H1 (cell line): ENCODE measurements at regions not wholly inside any gene's neighbourhood (a gene's known extent, or its start where the extent isn't known, plus 50 kb on each side); places are given as distances from the start of the nearest gene placed in this dataset.
A peak's percentile ranks its signal among the peaks of the same experiment; 100 is the strongest.

Source experiments
- CTCF ChIA-PET: fragments of 300-600 bp; sonication (Branson Sonifier 250); formaldehyde crosslinking; loops from one replicate; lab custom pipeline; 2021; ENCODE audit not compliant: partially characterized antibody; lab: Charles Lee
- POLR2A ChIA-PET: fragments of 300-600 bp; sonication (Branson Sonifier 250); formaldehyde crosslinking; loops from one replicate; lab custom pipeline; 2021; ENCODE audit warnings: inconsistent platforms; ENCODE audit not compliant: partially characterized antibody; lab: Charles Lee
- DNase-seq, 2 experiments: peaks; one replicate each; pipeline versions ENCODE4 v3.0.0 to v3.0.0-alpha.2; 2010 to 2022; ENCODE audit warnings: low spot score in 2 of 2, low read depth in 1 of 2, mixed read lengths in 1 of 2
- FAIRE-seq: peaks from 2 replicates; lab custom pipeline; 2011; peaks lifted over from hg19 to GRCh38; lab: Jason Lieb, UNC
- H2AFZ ChIP-seq: 2 replicates; pipeline ENCODE4 v1.8.1; 2012; ENCODE audit warnings: low read length, inconsistent platforms
- H2AK5ac ChIP-seq: 2 replicates; pipeline ENCODE4 v1.6.1; 2013; ENCODE audit warnings: low read depth, low read length
- H2BK120ac ChIP-seq: replicated peaks from 2 replicates; pipeline ENCODE3; 2013; ENCODE audit warnings: low read depth, low read length, inconsistent platforms
- H2BK12ac ChIP-seq: 2 replicates; pipeline ENCODE4 v1.6.1; 2013; ENCODE audit warnings: low read depth, low read length
- H2BK15ac ChIP-seq: 2 replicates; pipeline ENCODE4 v1.6.1; 2013; ENCODE audit warnings: low read length
- H2BK20ac ChIP-seq: 2 replicates; pipeline ENCODE4 v1.6.1; 2013; ENCODE audit warnings: low read length
- H2BK5ac ChIP-seq: 2 replicates; pipeline ENCODE4 v1.6.1; 2013; ENCODE audit warnings: low read depth, low read length
- H3K14ac ChIP-seq: 2 replicates; pipeline ENCODE4 v1.6.1; 2013; ENCODE audit warnings: inconsistent platforms; ENCODE audit not compliant: insufficient read length
- H3K18ac ChIP-seq: 2 replicates; pipeline ENCODE4 v1.6.1; 2013; ENCODE audit warnings: low read length; ENCODE audit errors: extremely low read depth
- H3K23ac ChIP-seq: 2 replicates; pipeline ENCODE4 v1.6.1; 2013; ENCODE audit warnings: inconsistent platforms; ENCODE audit not compliant: insufficient read length
- H3K23me2 ChIP-seq: 2 replicates; pipeline ENCODE4 v1.6.1; 2013; ENCODE audit warnings: low read depth, low read length
- H3K27ac ChIP-seq: 2 replicates; pipeline ENCODE4 v1.6.1; 2011; ENCODE audit warnings: low read depth, low read length, inconsistent platforms
- H3K27me3 ChIP-seq, 4 experiments: replicated peaks in 1 of 4; 1 replicate in 1 of 4; 2 replicates in 3 of 4; pipeline versions ENCODE4 v1.6.1 to v1.8.1; 2011 to 2013; ENCODE audit warnings: low read length in 3 of 4, mild to moderate bottlenecking in 3 of 4, inconsistent platforms in 2 of 4, mixed read lengths in 2 of 4, moderate library complexity in 1 of 4; ENCODE audit not compliant: control insufficient read depth in 3 of 4, insufficient read depth in 3 of 4; ENCODE audit errors: extremely low read depth in 1 of 4
- H3K36me3 ChIP-seq, 4 experiments: 2 replicates each; pipeline versions ENCODE4 v1.6.1 to v1.8.1; 2011 to 2013; ENCODE audit warnings: mild to moderate bottlenecking in 4 of 4, low read length in 3 of 4, moderate library complexity in 2 of 4, control low read depth in 1 of 4, inconsistent platforms in 1 of 4; ENCODE audit not compliant: insufficient read depth in 4 of 4, control insufficient read depth in 2 of 4
- H3K4ac ChIP-seq: replicated peaks from 2 replicates; pipeline ENCODE3; 2013; ENCODE audit warnings: low read length, low read depth, mixed read lengths, inconsistent platforms; ENCODE audit not compliant: insufficient read length
- H3K4me1 ChIP-seq, 4 experiments: replicated peaks in 1 of 4; 1 replicate in 1 of 4; 2 replicates in 3 of 4; pipeline versions ENCODE4 v1.6.1 to v1.8.1; 2011 to 2013; ENCODE audit warnings: low read length in 3 of 4, inconsistent platforms in 2 of 4, mixed read lengths in 1 of 4; ENCODE audit not compliant: insufficient read depth in 4 of 4, control insufficient read depth in 3 of 4
- H3K4me2 ChIP-seq, 2 experiments: 2 replicates each; pipeline versions ENCODE4 v1.6.1 to v1.8.1; 2011 to 2013; ENCODE audit warnings: low read depth in 2 of 2, low read length in 2 of 2, control low read depth in 1 of 2, inconsistent platforms in 1 of 2, mild to moderate bottlenecking in 1 of 2; ENCODE audit not compliant: insufficient read depth in 1 of 2
- H3K4me3 ChIP-seq, 4 experiments: fragments of 200-600, 300-600 bp in 1 of 4; sonication (generic), shearing (Covaris generic), sonication (Bioruptor Twin) in 1 of 4; 2 replicates each; pipeline versions ENCODE4 v1.5.1 to v1.8.1; 2011 to 2016; ENCODE audit warnings: low read length in 4 of 4, low read depth in 3 of 4, control low read depth in 2 of 4, inconsistent platforms in 2 of 4, mild to moderate bottlenecking in 2 of 4, mixed read lengths in 1 of 4, moderate library complexity in 1 of 4; ENCODE audit not compliant: insufficient read depth in 2 of 4; ENCODE audit errors: extremely low read depth in 1 of 4
- H3K56ac ChIP-seq: replicated peaks from 2 replicates; pipeline ENCODE3; 2013; ENCODE audit warnings: low read depth, mild to moderate bottlenecking, mixed read lengths, low read length, inconsistent platforms; ENCODE audit not compliant: insufficient read length
- H3K79me1 ChIP-seq: 2 replicates; pipeline ENCODE4 v1.6.1; 2013; ENCODE audit warnings: low read depth, low read length, control low read depth
- H3K79me2 ChIP-seq, 2 experiments: 2 replicates each; pipeline versions ENCODE4 v1.6.1 to v1.8.1; 2012 to 2013; ENCODE audit warnings: low read length in 2 of 2, mild to moderate bottlenecking in 2 of 2, inconsistent platforms in 1 of 2; ENCODE audit not compliant: insufficient read depth in 2 of 2, control insufficient read depth in 1 of 2
- H3K9ac ChIP-seq, 4 experiments: replicated peaks in 1 of 4; 1 replicate in 1 of 4; 2 replicates in 3 of 4; pipeline versions ENCODE4 v1.6.1 to v1.8.1; 2011 to 2013; ENCODE audit warnings: low read depth in 3 of 4, low read length in 3 of 4, control low read depth in 2 of 4, mild to moderate bottlenecking in 2 of 4, moderate library complexity in 2 of 4, inconsistent platforms in 1 of 4; ENCODE audit errors: extremely low read depth in 1 of 4
- H3K9me3 ChIP-seq, 2 experiments: 2 replicates each; pipeline versions ENCODE4 v1.6.1 to v1.8.1; 2012 to 2013; ENCODE audit warnings: mild to moderate bottlenecking in 2 of 2, moderate library complexity in 2 of 2, control low read depth in 1 of 2, inconsistent platforms in 1 of 2, low read depth in 1 of 2, low read length in 1 of 2, mixed read lengths in 1 of 2; ENCODE audit not compliant: insufficient read depth in 2 of 2
- H4K20me1 ChIP-seq, 2 experiments: replicated peaks in 1 of 2; 2 replicates each; pipeline versions ENCODE3 to v1.8.1; 2011 to 2013; ENCODE audit warnings: inconsistent platforms in 2 of 2, low read length in 2 of 2, mild to moderate bottlenecking in 1 of 2; ENCODE audit not compliant: insufficient read depth in 2 of 2, control insufficient read depth in 1 of 2
- H4K5ac ChIP-seq: 2 replicates; pipeline ENCODE4 v1.6.1; 2013; ENCODE audit warnings: low read length, low read depth, mixed read lengths, inconsistent platforms; ENCODE audit not compliant: insufficient read length
- H4K8ac ChIP-seq: 2 replicates; pipeline ENCODE4 v1.8.0; 2013; ENCODE audit warnings: mild to moderate bottlenecking, moderate library complexity, low read length, inconsistent platforms; ENCODE audit not compliant: insufficient read depth; ENCODE audit errors: extremely low read depth
- H4K91ac ChIP-seq: replicated peaks from 2 replicates; pipeline ENCODE3; 2013; ENCODE audit warnings: low read length, mixed read lengths, inconsistent platforms; ENCODE audit not compliant: insufficient read length
- CHD2 ChIP-seq: IDR thresholded peaks from 2 replicates; pipeline ENCODE4 v1.6.1; 2012; ENCODE audit warnings: low read length, improper control_type of control experiment
- FOSL1 ChIP-seq: IDR thresholded peaks from 2 replicates; pipeline ENCODE4 v1.6.1; 2011; ENCODE audit warnings: mild to moderate bottlenecking, low read depth, low read length, moderate library complexity; ENCODE audit not compliant: insufficient read depth
- HDAC2 ChIP-seq, 2 experiments: fragments of 300-600 bp in 1 of 2; sonication (generic) in 1 of 2; IDR thresholded peaks; 2 replicates each; pipeline ENCODE4 v1.6.1; 2011 to 2012; ENCODE audit warnings: low read depth in 2 of 2, low read length in 2 of 2, mild to moderate bottlenecking in 2 of 2, moderate library complexity in 2 of 2, borderline replicate concordance in 1 of 2, inconsistent platforms in 1 of 2
- JUND ChIP-seq: IDR thresholded peaks from 2 replicates; pipeline ENCODE4 v1.6.1; 2011; ENCODE audit warnings: mild to moderate bottlenecking, improper control_type of control experiment, low read length
- KDM1A ChIP-seq: fragments of 200-600, 300-600 bp; sonication (generic); IDR thresholded peaks from 2 replicates; pipeline ENCODE4 v1.7.1; 2016; ENCODE audit warnings: mild to moderate bottlenecking, low read length, borderline replicate concordance
- PHF8 ChIP-seq: fragments of 200-600 bp; sonication (generic); conservative IDR thresholded peaks from 2 replicates; pipeline ENCODE4 v1.7.1; 2012; ENCODE audit warnings: low read depth, mild to moderate bottlenecking, inconsistent platforms, low read length, moderate library complexity
- RAD21 ChIP-seq, 2 experiments: IDR thresholded peaks in 1 of 2; conservative IDR thresholded peaks in 1 of 2; 2 replicates each; pipeline ENCODE4 v1.6.1; 2011; ENCODE audit warnings: low read depth in 2 of 2, low read length in 2 of 2, improper control_type of control experiment in 1 of 2, inconsistent platforms in 1 of 2, mild to moderate bottlenecking in 1 of 2, moderate library complexity in 1 of 2
- RBBP5 ChIP-seq: IDR thresholded peaks from 2 replicates; pipeline ENCODE4 v1.7.1; 2012; ENCODE audit warnings: low read depth, mild to moderate bottlenecking, inconsistent platforms, low read length, moderate library complexity, borderline replicate concordance
- SP2 ChIP-seq: IDR thresholded peaks from 2 replicates; pipeline ENCODE4 v1.6.1; 2012; ENCODE audit warnings: mild to moderate bottlenecking, low read length, inconsistent platforms
- TBP ChIP-seq: IDR thresholded peaks from 2 replicates; pipeline ENCODE4 v1.6.1; 2011; ENCODE audit warnings: low read depth, low read length, improper control_type of control experiment
- WGBS, 2 experiments: shearing (Covaris generic) in 1 of 2; methylation state at CpG; one replicate each; pipeline versions ENCODE4 v1.1.6 to v1.1.7; 2013 to 2015; ENCODE audit warnings: low lambda C conversion rate in 2 of 2, mixed read lengths in 2 of 2, inconsistent platforms in 1 of 2, low coverage in 1 of 2, missing lambda C conversion rate in 1 of 2; ENCODE audit not compliant: insufficient replicate concordance in 2 of 2, insufficient coverage in 1 of 2, insufficient read length in 1 of 2; ENCODE audit errors: extremely low coverage in 1 of 2, missing lambda C conversion rate in 1 of 2; 5-methylcytosine and 5-hydroxymethylcytosine counted together
- TF ChIP-seq, protein P1 (sequence below), 3 experiments: IDR thresholded peaks; 1 replicate in 2 of 3; 2 replicates in 1 of 3; pipeline versions ENCODE4 v1.5.1 to v1.6.1; 2011; ENCODE audit warnings: low read length in 3 of 3, mild to moderate bottlenecking in 3 of 3, inconsistent platforms in 2 of 3, low read depth in 1 of 3, moderate library complexity in 1 of 3; ENCODE audit not compliant: insufficient read depth in 1 of 3; ENCODE audit errors: control extremely low read depth in 1 of 3

DNA sequence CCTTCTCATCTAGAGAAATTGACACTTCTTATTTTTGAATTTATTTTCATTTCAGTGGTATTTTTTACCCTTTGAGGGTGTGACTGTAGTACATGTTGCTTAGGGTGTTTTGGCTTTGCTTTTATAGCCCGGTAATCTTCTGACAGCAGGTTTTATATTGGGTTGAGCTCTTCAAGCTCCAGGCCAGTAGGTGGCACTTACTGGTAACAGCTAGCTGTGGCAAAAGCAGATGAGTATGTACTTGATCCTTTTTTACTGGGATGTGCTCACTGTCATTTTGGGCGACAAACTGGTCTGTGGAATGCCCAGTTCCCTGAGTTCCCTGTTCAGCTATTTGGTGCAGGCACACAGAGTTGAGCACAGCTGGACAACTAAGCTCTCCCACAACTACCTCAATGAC is 916.2 kb upstream of the B3GALT2 start:
- Histone ChIP-seq H2BK120ac (no peak overlapping the region), H2AFZ (no peak overlapping the region), H3K4me1 (no peaks in the 10 kb centered on the region), H2BK12ac (no peak overlapping the region), H3K4me3 (no peak overlapping the region), H3K23me2 (no peaks in the 10 kb centered on the region), H2AK5ac (no peak overlapping the region), H2BK5ac (no peak overlapping the region), H3K79me1 (no peaks in the 10 kb centered on the region), H3K27ac (no peak overlapping the region), H4K5ac (no peak overlapping the region), H3K36me3 (no peaks in the 10 kb centered on the region), H3K14ac (no peak overlapping the region), H3K27me3 (no peaks in the 10 kb centered on the region), H3K18ac (no peak overlapping the region), H3K9ac (no peak overlapping the region), H3K56ac (no peak overlapping the region), H4K8ac (no peak overlapping the region), H2BK15ac (no peak overlapping the region), H4K20me1 (no peaks in the 10 kb centered on the region), H3K4me2 (no peak overlapping the region), H3K4ac (no peak overlapping the region), H3K9me3 (no peaks in the 10 kb centered on the region), H4K91ac (no peak overlapping the region), H2BK20ac (no peak overlapping the region), H3K23ac (no peak overlapping the region), H3K79me2 (no peaks in the 10 kb centered on the region)
- no peak for TF ChIP-seq PHF8
- no peak for TF ChIP-seq TBP
- TF ChIP-seq, protein P1, sequence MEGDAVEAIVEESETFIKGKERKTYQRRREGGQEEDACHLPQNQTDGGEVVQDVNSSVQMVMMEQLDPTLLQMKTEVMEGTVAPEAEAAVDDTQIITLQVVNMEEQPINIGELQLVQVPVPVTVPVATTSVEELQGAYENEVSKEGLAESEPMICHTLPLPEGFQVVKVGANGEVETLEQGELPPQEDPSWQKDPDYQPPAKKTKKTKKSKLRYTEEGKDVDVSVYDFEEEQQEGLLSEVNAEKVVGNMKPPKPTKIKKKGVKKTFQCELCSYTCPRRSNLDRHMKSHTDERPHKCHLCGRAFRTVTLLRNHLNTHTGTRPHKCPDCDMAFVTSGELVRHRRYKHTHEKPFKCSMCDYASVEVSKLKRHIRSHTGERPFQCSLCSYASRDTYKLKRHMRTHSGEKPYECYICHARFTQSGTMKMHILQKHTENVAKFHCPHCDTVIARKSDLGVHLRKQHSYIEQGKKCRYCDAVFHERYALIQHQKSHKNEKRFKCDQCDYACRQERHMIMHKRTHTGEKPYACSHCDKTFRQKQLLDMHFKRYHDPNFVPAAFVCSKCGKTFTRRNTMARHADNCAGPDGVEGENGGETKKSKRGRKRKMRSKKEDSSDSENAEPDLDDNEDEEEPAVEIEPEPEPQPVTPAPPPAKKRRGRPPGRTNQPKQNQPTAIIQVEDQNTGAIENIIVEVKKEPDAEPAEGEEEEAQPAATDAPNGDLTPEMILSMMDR (IDR thresholded peaks at IDR 0.05; ENCODE audit: control extremely low read depth in 1 of 3, insufficient read depth in 1 of 3, low read depth in 1 of 3, low read length in 3 of 3), result peak in 2 of 3 experiments; percentile 38 to 52; a peak in 3 of 4 replicates
- no peak for TF ChIP-seq HDAC2 (IDR thresholded peaks at IDR 0.05; ENCODE audit: borderline replicate concordance in 1 of 2, low read depth in 2 of 2, low read length in 2 of 2)
- TF ChIP-seq SP2, result no peak
- no peak for TF ChIP-seq CHD2
- no peak for TF ChIP-seq RBBP5
- no peak for TF ChIP-seq FOSL1
- TF ChIP-seq KDM1A, result no peak
- peak; percentile 41 to 66; a peak in 3 of 4 replicates for TF ChIP-seq RAD21 (IDR thresholded peaks at IDR 0.05 in 1 of 2, conservative IDR thresholded peaks at IDR 0.05 in 1 of 2; ENCODE audit: low read depth in 2 of 2, low read length in 2 of 2)
- no peak for TF ChIP-seq JUND
- 72% methylated on average over 2 of the region's 2 CpGs; no CpG with 5 or more reads in 1 of the 2 experiments for WGBS, 2 experiments
- DNase-seq, result no peak
- CTCF ChIA-PET, result interaction anchor here (0.7 to 4.0 kb wide), 16 partner anchors 10 to 721 kb away, joined by 3 to 16 read pairs (median 3); no protein-coding TSS in a partner anchor
- FAIRE-seq, result peak; percentile 36
- POLR2A ChIA-PET, result no interaction called here
